Large intestine (tissue), 3 donors: ENCODE measurements at regions not wholly inside any gene's neighbourhood (a gene's known extent, or its start where the extent isn't known, plus 50 kb on each side); places are given as distances from the start of the nearest gene placed in this dataset.

Source experiments
- DNase-seq, 2 donors: peaks; one replicate each; pipeline versions ENCODE4 v3.0.0 to v3.0.0-alpha.2; 2013
- H3K27ac ChIP-seq: one replicate; pipeline ENCODE4 v1.5.1; 2013; ENCODE audit warnings: low read length
- H3K27me3 ChIP-seq: 2 replicates; pipeline ENCODE4 v1.6.1; 2013; ENCODE audit warnings: low read length; ENCODE audit not compliant: control insufficient read depth, insufficient read depth
- H3K36me3 ChIP-seq: 2 replicates; pipeline ENCODE4 v1.6.1; 2013; ENCODE audit warnings: low read length; ENCODE audit not compliant: control insufficient read depth, insufficient read depth
- H3K4me1 ChIP-seq: one replicate; pipeline ENCODE4 v1.6.1; 2013; ENCODE audit warnings: low read length; ENCODE audit not compliant: control insufficient read depth, insufficient read depth
- H3K4me3 ChIP-seq: one replicate; pipeline ENCODE4 v1.5.1; 2013; ENCODE audit warnings: low read length
- H3K9me3 ChIP-seq: one replicate; pipeline ENCODE4 v1.6.1; 2013; ENCODE audit warnings: mild to moderate bottlenecking, low read depth, low read length, moderate library complexity; ENCODE audit not compliant: control insufficient read depth
- WGBS: methylation state at CpG from one replicate; pipeline ENCODE4 v1.1.5; 2013; ENCODE audit warnings: low lambda C conversion rate; ENCODE audit not compliant: insufficient coverage; 5-methylcytosine and 5-hydroxymethylcytosine counted together

DNA sequence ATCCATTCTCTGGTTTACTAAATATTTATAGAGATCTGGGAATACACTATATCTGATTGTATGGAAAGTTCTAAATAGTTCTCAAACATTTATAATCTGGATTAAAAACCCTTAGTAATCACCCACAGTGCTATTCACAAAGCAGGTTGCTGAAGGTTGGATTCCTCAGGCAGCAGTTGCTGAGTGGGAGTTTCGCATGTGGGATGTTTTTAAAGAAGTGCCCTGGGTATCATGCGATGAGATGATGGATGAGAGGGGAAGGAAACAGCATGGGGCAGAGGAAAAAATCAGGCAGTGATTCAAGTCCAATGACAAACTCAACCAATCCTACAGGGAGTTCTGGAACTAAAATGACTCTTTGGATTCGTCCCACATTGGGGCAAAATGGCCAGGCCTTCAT is 85.3 kb upstream of the GALNT2 start:
- WGBS = no CpG with 5 or more reads among the region's 3 CpGs
- Histone ChIP-seq H3K36me3 (no peaks in the 10 kb centered on the region), H3K27ac (no peak overlapping the region)

DNA sequence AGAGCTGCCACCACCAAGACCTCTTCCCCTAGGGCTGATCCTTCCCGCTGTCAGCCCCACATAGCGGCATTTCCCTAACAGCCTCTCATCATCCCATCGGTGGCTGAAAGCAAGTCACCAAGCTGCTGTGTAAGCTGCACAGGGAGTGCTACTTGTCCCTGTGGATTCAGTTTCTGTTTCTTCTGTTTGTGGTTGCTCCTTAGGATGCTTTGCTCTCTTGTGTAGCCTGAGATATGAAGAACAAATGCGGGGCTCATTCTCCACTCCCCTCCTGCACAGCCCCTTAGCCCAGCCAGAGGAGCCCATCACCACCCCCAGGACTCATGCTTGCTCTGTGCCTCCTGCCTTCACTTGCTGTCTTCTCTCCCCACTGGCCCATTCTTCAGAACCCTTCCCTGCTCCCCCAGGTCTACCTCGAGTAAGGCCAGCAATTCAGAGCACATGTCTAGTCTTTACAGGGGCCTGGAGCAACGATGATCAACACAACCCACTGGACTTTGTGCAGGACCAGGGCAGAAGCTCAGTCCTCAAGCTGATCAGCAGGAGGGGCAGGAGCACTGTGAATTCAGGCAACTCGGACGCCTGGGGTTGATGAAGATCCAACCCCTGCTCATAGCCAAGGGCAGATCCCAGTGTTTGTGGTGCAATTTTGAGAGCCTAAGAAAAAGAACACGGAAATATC is 82.6 kb upstream of the GALNT2 start:
- Histone ChIP-seq H3K9me3 (no peaks in the 10 kb centered on the region), H3K27me3 (no peaks in the 10 kb centered on the region), H3K4me1 (no peaks in the 10 kb centered on the region), H3K36me3 (no peaks in the 10 kb centered on the region), H3K27ac (no peak overlapping the region), H3K4me3 (no peak overlapping the region)
- WGBS = no CpG with 5 or more reads among the region's 9 CpGs
- no peak for DNase-seq

More for the DNA sequence above, 85.3 kb upstream of the GALNT2 start:
- Histone ChIP-seq H3K27me3 (no peaks in the 10 kb centered on the region), H3K4me1 (no peaks in the 10 kb centered on the region), H3K4me3 (no peak overlapping the region), H3K9me3 (no peaks in the 10 kb centered on the region)
- no peak for DNase-seq

DNA sequence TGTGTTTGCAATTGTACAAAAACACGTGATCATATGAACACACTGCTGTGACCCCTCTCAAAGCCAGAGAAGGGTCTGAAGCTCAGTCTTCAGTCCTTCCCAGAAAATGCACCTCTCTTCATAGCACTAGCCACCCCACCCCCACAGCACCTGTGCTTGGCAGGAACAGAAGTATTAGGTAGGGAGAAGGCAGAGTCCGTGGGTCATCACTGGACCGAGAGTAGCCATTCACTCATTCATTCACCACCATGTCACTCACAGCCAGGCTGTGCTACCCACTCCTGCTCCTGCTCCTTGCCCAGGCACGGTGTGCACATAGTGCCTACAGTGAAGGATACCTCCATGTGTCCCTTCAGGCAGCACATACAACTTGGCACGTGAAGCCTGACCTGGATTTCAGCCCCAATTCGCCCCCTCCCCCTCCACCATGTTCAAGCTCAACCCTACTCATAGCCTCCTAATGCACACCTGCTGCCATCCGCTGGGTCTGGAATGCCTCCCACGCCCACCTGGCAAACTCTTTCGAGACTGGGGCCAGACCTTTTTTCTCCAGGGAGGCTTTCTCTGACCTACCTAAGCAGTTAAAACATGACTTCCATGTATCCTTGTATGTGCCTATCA is 81.9 kb upstream of the GALNT2 start:
- WGBS = no CpG with 5 or more reads among the region's 9 CpGs
- no peak for DNase-seq
- no peaks in the 10 kb centered on the region for H3K9me3 ChIP-seq
- no peak overlapping the region for H3K27ac ChIP-seq
- no peaks in the 10 kb centered on the region for H3K4me1 ChIP-seq
- no peak overlapping the region for H3K4me3 ChIP-seq
- H3K27me3 ChIP-seq = no peaks in the 10 kb centered on the region
- H3K36me3 ChIP-seq = no peaks in the 10 kb centered on the region

DNA sequence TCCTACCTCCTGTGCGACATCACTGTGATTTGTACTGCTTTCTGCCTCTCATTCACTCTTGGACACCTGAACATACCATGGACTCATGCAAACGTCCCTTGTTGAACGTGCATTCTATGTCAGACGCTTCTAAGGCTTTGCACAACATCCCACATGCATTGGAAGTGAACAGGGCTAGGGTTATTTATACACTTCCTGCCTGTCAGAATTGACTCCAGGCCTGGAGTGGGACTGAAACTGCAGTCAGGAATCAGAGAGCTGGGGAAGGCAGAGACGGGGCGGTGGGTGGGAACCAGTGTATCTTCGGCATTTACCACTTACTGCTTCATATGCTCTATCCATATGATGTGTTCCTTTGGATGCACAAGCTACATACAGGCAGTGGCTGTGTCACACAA is 81.4 kb upstream of the GALNT2 start:
- Histone ChIP-seq H3K4me3 (no peak overlapping the region), H3K36me3 (no peaks in the 10 kb centered on the region), H3K27ac (no peak overlapping the region), H3K4me1 (no peaks in the 10 kb centered on the region), H3K9me3 (no peaks in the 10 kb centered on the region), H3K27me3 (no peaks in the 10 kb centered on the region)
- no peak for DNase-seq
- WGBS = no CpG with 5 or more reads among the region's 7 CpGs

DNA sequence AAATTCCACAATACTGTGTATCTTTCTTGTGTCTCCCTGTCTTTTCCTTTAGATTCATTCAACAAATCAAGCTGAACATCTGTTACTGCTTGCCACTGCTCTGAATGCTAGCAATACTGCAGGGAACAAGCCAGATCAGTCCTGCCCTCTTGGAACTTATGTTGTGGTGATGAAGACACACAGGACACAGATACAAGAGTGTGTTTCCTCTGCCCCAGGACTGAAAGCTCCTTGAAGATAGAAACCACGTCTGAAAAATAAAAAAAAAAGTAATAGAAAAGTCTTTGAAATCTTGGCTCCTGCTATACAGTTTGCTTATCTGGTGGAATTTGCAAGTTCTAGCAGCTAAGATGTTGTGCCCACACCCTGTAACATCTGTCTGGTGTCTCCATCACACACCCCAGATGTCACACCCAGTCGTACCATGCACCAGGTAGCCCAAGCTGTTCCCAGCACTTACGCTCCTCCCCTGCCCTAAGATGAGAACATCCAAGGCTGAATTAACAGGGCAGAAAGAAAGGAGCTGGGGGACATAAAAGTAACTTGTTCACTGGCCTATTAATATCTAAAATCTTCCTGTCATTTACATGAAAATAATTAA is 80.2 kb upstream of the GALNT2 start:
- WGBS = no CpG with 5 or more reads among the region's 3 CpGs

DNA sequence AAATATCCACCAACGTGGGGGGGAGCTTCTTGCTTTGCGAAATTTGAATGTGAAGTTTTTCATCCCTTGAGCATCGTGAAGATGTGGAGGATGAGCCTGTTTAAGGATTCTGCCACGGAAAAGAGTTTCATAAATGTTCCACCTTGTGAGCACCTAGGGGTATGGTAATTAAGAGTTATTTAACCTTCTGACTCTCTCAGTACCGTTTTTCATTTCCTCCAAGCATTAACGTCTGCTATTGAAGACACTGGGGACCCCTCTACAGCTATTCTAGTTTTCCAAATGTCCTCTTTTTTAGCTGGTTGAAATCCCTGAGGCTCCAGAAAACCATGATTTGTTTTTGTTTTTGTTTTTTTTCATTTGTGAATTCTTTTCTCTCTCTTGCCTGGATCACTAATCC is 79.1 kb upstream of the GALNT2 start:
- Histone ChIP-seq H3K4me1 (no peaks in the 10 kb centered on the region), H3K27ac (no peak overlapping the region), H3K36me3 (no peaks in the 10 kb centered on the region), H3K4me3 (no peak overlapping the region), H3K27me3 (no peaks in the 10 kb centered on the region), H3K9me3 (no peaks in the 10 kb centered on the region)
- DNase-seq = no peak
- 83% methylated on average over 2 of the region's 6 CpGs for WGBS

More for the DNA sequence above, 80.2 kb upstream of the GALNT2 start:
- Histone ChIP-seq H3K36me3 (no peaks in the 10 kb centered on the region), H3K9me3 (no peaks in the 10 kb centered on the region), H3K4me1 (no peaks in the 10 kb centered on the region), H3K27ac (no peak overlapping the region), H3K27me3 (no peaks in the 10 kb centered on the region), H3K4me3 (no peak overlapping the region)
- no peak for DNase-seq

DNA sequence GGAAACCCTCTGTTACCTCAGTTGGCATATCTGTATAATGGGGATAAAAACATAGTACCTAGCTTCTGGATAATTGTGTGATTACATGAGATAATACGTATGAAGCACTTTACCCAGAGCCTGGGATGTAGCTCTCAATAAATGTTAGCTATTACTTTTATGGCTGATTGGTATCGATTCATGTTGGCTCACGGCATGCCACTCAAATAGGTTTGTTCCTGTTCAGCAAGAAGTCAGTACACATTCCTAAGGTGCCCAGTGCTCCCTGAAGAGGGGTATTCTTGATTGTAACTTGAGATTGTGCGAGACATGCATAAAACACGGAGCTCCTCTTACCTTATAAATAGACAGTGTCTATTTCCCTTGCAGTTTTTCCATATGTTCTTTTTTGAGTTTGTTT is 78.5 kb upstream of the GALNT2 start:
- H3K9me3 ChIP-seq = no peaks in the 10 kb centered on the region
- H3K27ac ChIP-seq = no peak overlapping the region
- H3K4me1 ChIP-seq = no peaks in the 10 kb centered on the region
- H3K4me3 ChIP-seq = no peak overlapping the region
- H3K27me3 ChIP-seq = no peaks in the 10 kb centered on the region
- no peak for DNase-seq
- no peaks in the 10 kb centered on the region for H3K36me3 ChIP-seq
- 82% methylated on average over 2 of the region's 5 CpGs for WGBS

DNA sequence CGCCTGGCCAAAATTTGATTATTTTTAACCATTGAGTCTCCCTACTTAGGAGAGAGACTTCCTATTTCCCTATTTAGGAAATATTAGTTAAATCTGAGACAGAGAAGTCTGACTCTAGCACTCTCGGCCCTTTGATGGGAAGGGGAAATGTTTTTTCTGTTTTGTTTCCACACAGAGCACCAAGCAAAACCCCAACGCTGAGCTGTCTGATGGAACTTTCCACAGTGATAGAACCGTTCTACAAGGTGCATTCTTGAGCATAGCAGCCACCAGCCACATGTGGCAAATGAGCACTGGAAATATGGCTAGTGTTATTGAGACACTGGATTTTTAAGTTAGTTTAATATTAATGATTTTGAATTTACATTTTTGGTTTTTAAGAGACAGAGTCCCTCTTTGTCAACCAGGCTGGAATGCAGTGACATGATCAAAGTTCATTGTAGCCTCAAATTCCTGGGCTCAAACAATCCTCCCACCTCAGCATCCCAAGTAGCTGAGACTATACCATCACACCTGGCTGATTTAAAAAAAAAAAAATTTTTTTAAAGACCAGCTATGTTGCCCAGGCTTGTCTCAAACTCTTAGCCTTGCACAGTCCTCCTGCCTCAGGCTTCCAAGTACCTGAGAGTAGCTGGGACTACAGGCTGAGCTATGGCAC is 77.3 kb upstream of the GALNT2 start:
- Histone ChIP-seq H3K36me3 (no peaks in the 10 kb centered on the region), H3K4me1 (no peaks in the 10 kb centered on the region), H3K4me3 (no peak overlapping the region), H3K27ac (no peak overlapping the region), H3K27me3 (no peaks in the 10 kb centered on the region), H3K9me3 (no peaks in the 10 kb centered on the region)
- no CpG with 5 or more reads among the region's 4 CpGs for WGBS
- DNase-seq = no peak

DNA sequence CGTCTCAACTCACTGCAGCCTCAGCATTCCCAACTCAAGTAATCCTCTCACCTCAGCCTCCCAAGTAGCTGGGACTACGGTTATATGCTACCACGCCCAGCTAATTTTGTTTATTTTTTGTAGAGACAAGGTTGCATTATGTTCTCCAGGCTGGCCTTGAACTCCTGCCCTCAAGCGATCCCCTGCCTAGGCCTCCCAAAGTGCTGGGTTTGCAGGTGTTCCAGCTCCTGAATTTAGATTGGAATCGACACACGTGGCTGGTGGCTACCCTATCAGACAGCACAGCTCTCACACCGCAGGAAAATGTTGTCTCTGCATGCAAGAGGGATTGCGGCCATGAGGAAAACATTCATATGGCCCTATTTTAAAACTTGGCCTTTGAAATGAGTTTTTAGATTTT is 76.7 kb upstream of the GALNT2 start:
- Histone ChIP-seq H3K9me3 (no peaks in the 10 kb centered on the region), H3K27me3 (no peaks in the 10 kb centered on the region), H3K4me3 (no peak overlapping the region), H3K27ac (no peak overlapping the region), H3K36me3 (no peaks in the 10 kb centered on the region), H3K4me1 (no peaks in the 10 kb centered on the region)
- DNase-seq = no peak
- WGBS = 92% methylated on average over 2 of the region's 8 CpGs

DNA sequence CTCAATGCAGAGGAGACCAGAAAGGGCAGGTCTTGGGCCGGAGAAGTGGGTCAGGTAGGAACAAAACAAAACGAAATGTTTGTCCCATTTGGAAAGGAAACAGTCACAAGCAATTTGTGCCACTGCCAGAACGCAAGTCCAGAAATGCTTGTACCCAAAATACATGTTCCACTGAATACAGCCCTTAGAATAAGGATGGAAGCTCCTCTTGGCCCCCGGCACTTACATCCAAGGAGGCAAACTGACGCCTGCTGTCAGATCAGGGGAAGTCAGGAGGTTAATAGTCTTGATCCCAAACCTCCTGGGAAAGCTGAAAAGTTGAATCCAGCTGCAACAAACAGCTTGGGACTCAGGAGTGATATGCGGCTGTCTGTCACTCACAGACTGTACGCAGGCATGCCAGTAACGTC is 75.9 kb upstream of the GALNT2 start:
- 100% methylated on average over 2 of the region's 8 CpGs for WGBS
- H3K9me3 ChIP-seq = no peaks in the 10 kb centered on the region
- no peaks in the 10 kb centered on the region for H3K36me3 ChIP-seq
- no peak overlapping the region for H3K27ac ChIP-seq
- no peaks in the 10 kb centered on the region for H3K4me1 ChIP-seq
- no peak for DNase-seq
- no peak overlapping the region for H3K4me3 ChIP-seq
- H3K27me3 ChIP-seq = no peaks in the 10 kb centered on the region
